Spleen (tissue), 7 donors: ENCODE measurements at regions not wholly inside any gene's neighbourhood (a gene's known extent, or its start where the extent isn't known, plus 50 kb on each side); places are given as distances from the start of the nearest gene placed in this dataset.

Source experiments
- CTCF ChIP-seq, 11 experiments: fragments of 200-600 bp in 7 of 11; fragments of 450-650 bp in 4 of 11; sonication (generic) in 4 of 11; IDR thresholded peaks in 8 of 11; conservative IDR thresholded peaks in 3 of 11; 1 replicate in 7 of 11; 2 replicates in 4 of 11; pipeline versions ENCODE4 v1.4.0 to v1.8.0; 2016 to 2021; ENCODE audit warnings: antibody characterized with exemption in 11 of 11, inconsistent platforms in 4 of 11, mild to moderate bottlenecking in 1 of 11
- POLR2A ChIP-seq, 3 donors: fragments of 450-650 bp; IDR thresholded peaks; one replicate each; pipeline ENCODE4 v1.5.1; 2017; ENCODE audit warnings: antibody characterized with exemption in 3 of 3, mild to moderate bottlenecking in 1 of 3
- donor health status: DM: no; HTN: no; CAD: no; lungs with moderate emphysema.
- donor health status: DM: no; HTN: no; CAD: no.
- donor health status: DM: no; HTN: no; CAD: no.

GRCh38 chrX:14997271-14997670 is 124.0 kb downstream of the MOSPD2 start:
- TF ChIP-seq CTCF (IDR thresholded peaks at IDR 0.05 in 8 of 11, conservative IDR thresholded peaks at IDR 0.05 in 3 of 11) (no peak), POLR2A (IDR thresholded peaks at IDR 0.05) (no peak)
